H1 (cell line): ENCODE measurements at regions not wholly inside any gene's neighbourhood (a gene's known extent, or its start where the extent isn't known, plus 50 kb on each side); places are given as distances from the start of the nearest gene placed in this dataset.

ENCODE experiments used
- CBX8 ChIP-seq: fragments of 300-800, 300-1000 bp; sonication (generic); IDR thresholded peaks from 2 replicates; pipeline ENCODE4 v1.7.1; 2016; ENCODE audit warnings: low read depth, low read length, borderline replicate concordance
- CEBPB ChIP-seq: IDR thresholded peaks from 2 replicates; pipeline ENCODE4 v1.6.1; 2012; ENCODE audit warnings: low read depth, low read length
- GABPA ChIP-seq: IDR thresholded peaks from 2 replicates; pipeline ENCODE4 v1.6.1; 2011; ENCODE audit warnings: mild to moderate bottlenecking, low read length, moderate library complexity, borderline replicate concordance; ENCODE audit not compliant: insufficient read depth

GRCh38 chr14:26855077-26855753 is 257.4 kb upstream of the NOVA1 start:
- TF ChIP-seq CEBPB (no peak; the same call in 1 of the 2 replicates), GABPA (no peak), CBX8 (no peak)
